K562 (cell line): ENCODE measurements at regions not wholly inside any gene's neighbourhood (a gene's known extent, or its start where the extent isn't known, plus 50 kb on each side); places are given as distances from the start of the nearest gene placed in this dataset.

Source experiments
- ATAC-seq: fragments of 200-7000 bp; cut with Tn5 transposase; 3 replicates; pipeline ENCODE4 v1.9.1; 2020; ENCODE audit warnings: moderate library complexity
- BruUV-seq: library from RNA; stranded (reverse); fragments of 400-500 nt; replicated peaks from 2 replicates; lab custom pipeline; 2021; lab: Mats Ljungman, UMichigan
- CTCF ChIA-PET: fragments of 300-600 bp; formaldehyde crosslinking; extraction: SDS; loops from one replicate; lab custom pipeline; 2021; ENCODE audit warnings: low intra/inter-chr PET ratio; lab: Yijun Ruan, JAX
- POLR2A ChIA-PET: fragments of 300-600, 350-650 bp; sonication (Branson Sonifier 250); formaldehyde crosslinking; extraction: SDS; loops from one replicate; lab custom pipeline; 2021; ENCODE audit warnings: antibody characterized with exemption, inconsistent platforms; lab: Yijun Ruan, JAX
- DNase-seq, 4 experiments: peaks; one replicate each; pipeline versions ENCODE4 v3.0.0 to v3.0.0-alpha.2; 2011 to 2018; ENCODE audit warnings: low spot score in 3 of 4, mixed read lengths in 3 of 4; ENCODE audit errors: extremely low read depth in 1 of 4
- FAIRE-seq: peaks from 2 replicates; lab custom pipeline; 2011; peaks lifted over from hg19 to GRCh38; lab: Jason Lieb, UNC
- H2AFZ ChIP-seq: 2 replicates; pipeline ENCODE4 v1.6.0; 2011; ENCODE audit warnings: low read depth, low read length, control low read depth, inconsistent platforms
- H3K27ac ChIP-seq: fragments of 200-600 bp; 3 replicates; pipeline ENCODE4 v1.8.0; 2011; ENCODE audit warnings: low read depth, mild to moderate bottlenecking, control low read depth, inconsistent platforms, low read length, moderate library complexity, mixed read lengths; ENCODE audit errors: extremely low read depth
- H3K27me3 ChIP-seq, 2 experiments: fragments of 300-600 bp in 1 of 2; 2 replicates in 1 of 2; 3 replicates in 1 of 2; pipeline versions ENCODE4 v1.6.0 to v1.8.0; 2011; ENCODE audit warnings: inconsistent platforms in 2 of 2, low read length in 2 of 2, mild to moderate bottlenecking in 1 of 2, mixed read lengths in 1 of 2, moderate library complexity in 1 of 2; ENCODE audit not compliant: control insufficient read depth in 2 of 2, insufficient read depth in 2 of 2
- H3K36me3 ChIP-seq: fragments of 300-600 bp; 3 replicates; pipeline ENCODE4 v1.8.0; 2011; ENCODE audit warnings: mild to moderate bottlenecking, low read length, inconsistent platforms; ENCODE audit not compliant: control insufficient read depth, insufficient read depth
- H3K4me1 ChIP-seq, 2 experiments: fragments of 200-600 bp in 1 of 2; replicated peaks in 1 of 2; 2 replicates in 1 of 2; 3 replicates in 1 of 2; pipeline versions ENCODE4 v1.5.1 to v1.8.0; 2011; ENCODE audit warnings: inconsistent platforms in 2 of 2, low read length in 2 of 2, mild to moderate bottlenecking in 1 of 2, mixed read lengths in 1 of 2, moderate library complexity in 1 of 2; ENCODE audit not compliant: control insufficient read depth in 2 of 2, insufficient read depth in 2 of 2
- H3K4me2 ChIP-seq: 2 replicates; pipeline ENCODE4 v1.6.1; 2011; ENCODE audit warnings: low read length, control low read depth, inconsistent platforms, mixed read lengths; ENCODE audit not compliant: insufficient read depth
- H3K4me3 ChIP-seq: fragments of 200-600 bp; sonication (generic), shearing (Covaris generic); 2 replicates; pipeline ENCODE4 v1.5.1; 2016; ENCODE audit warnings: control low read depth, inconsistent platforms
- H3K79me2 ChIP-seq: fragments of 200-600 bp; 3 replicates; pipeline ENCODE4 v1.8.0; 2011; ENCODE audit warnings: low read length, inconsistent platforms; ENCODE audit not compliant: control insufficient read depth, insufficient read depth
- H3K9ac ChIP-seq, 2 experiments: 2 replicates each; pipeline versions ENCODE4 v1.6.0 to v1.6.1; 2011; ENCODE audit warnings: low read depth in 2 of 2, low read length in 2 of 2, control low read depth in 1 of 2, inconsistent platforms in 1 of 2, mild to moderate bottlenecking in 1 of 2, mixed read lengths in 1 of 2; ENCODE audit not compliant: insufficient read depth in 1 of 2
- H3K9me1 ChIP-seq: one replicate; pipeline ENCODE4 v1.6.0; 2011; ENCODE audit warnings: inconsistent platforms, mild to moderate bottlenecking, low read length, moderate library complexity; ENCODE audit not compliant: control insufficient read depth, insufficient read depth
- H3K9me3 ChIP-seq: replicated peaks from 2 replicates; pipeline ENCODE4 v1.5.1; 2011; ENCODE audit warnings: low read depth, low read length, inconsistent platforms; ENCODE audit not compliant: control insufficient read depth, insufficient read depth
- H4K20me1 ChIP-seq: replicated peaks from 2 replicates; pipeline ENCODE4 v1.6.1; 2011; ENCODE audit warnings: low read length, inconsistent platforms, mixed read lengths; ENCODE audit not compliant: control insufficient read depth, insufficient read depth
- BHLHE40 ChIP-seq: IDR thresholded peaks from 2 replicates; pipeline ENCODE4 v1.6.1; 2011; ENCODE audit warnings: low read length, improper control_type of control experiment
- BMI1 ChIP-seq: fragments of 150-350 bp; IDR thresholded peaks from 2 replicates; pipeline ENCODE4 v1.6.1; 2014; ENCODE audit warnings: low read length
- CTBP1 ChIP-seq: fragments of 450-650 bp; IDR thresholded peaks from 2 replicates; pipeline ENCODE4 v1.6.1; 2016; ENCODE audit warnings: borderline replicate concordance
- CTCF ChIP-seq, 3 experiments: IDR thresholded peaks in 2 of 3; conservative IDR thresholded peaks in 1 of 3; 2 replicates each; pipeline ENCODE4 v1.5.1; 2011 to 2012; ENCODE audit warnings: low read length in 3 of 3, mild to moderate bottlenecking in 3 of 3, control low read depth in 2 of 3, improper control_type of control experiment in 1 of 3, inconsistent platforms in 1 of 3, low read depth in 1 of 3, mixed read lengths in 1 of 3, moderate library complexity in 1 of 3; ENCODE audit not compliant: insufficient read depth in 2 of 3
- GABPA ChIP-seq: fragments of 200-800 bp; sonication (Bioruptor generic); conservative IDR thresholded peaks from 2 replicates; pipeline ENCODE4 v1.6.1; 2016; ENCODE audit warnings: low read depth, missing genetic modification characterization, missing compliant biosample characterization
- KDM1A ChIP-seq, 2 experiments: fragments of 450-650 bp; IDR thresholded peaks; 2 replicates each; pipeline ENCODE4 v1.6.1; 2016; ENCODE audit warnings: mild to moderate bottlenecking in 2 of 2
- NFATC3 ChIP-seq: fragments of 450-650 bp; IDR thresholded peaks from 2 replicates; pipeline ENCODE4 v1.6.1; 2017; ENCODE audit warnings: mild to moderate bottlenecking
- REST ChIP-seq, 2 experiments: fragments of 450-650 bp; formaldehyde crosslinking in 1 of 2; IDR thresholded peaks; 2 replicates each; pipeline versions ENCODE4 v1.4.0 to v1.6.1; 2014 to 2020; ENCODE audit warnings: mild to moderate bottlenecking in 2 of 2, borderline replicate concordance in 1 of 2, low read depth in 1 of 2
- SMC3 ChIP-seq: conservative IDR thresholded peaks from 2 replicates; pipeline ENCODE4 v1.6.1; 2011; ENCODE audit warnings: low read depth, low read length, improper control_type of control experiment; ENCODE audit not compliant: insufficient read depth
- TRIM24 ChIP-seq, 2 experiments: fragments of 450-650 bp; IDR thresholded peaks; 2 replicates each; pipeline ENCODE4 v1.6.1; 2016
- U2AF1 ChIP-seq: fragments of 200-400 bp; formaldehyde crosslinking; optimal IDR thresholded peaks from 2 replicates; pipeline ENCODE3; 2017; ENCODE audit warnings: mild to moderate bottlenecking, low read depth, low read length, moderate library complexity
- ZNF140 ChIP-seq: fragments of 250-450 bp; sonication (Bioruptor Pico); IDR thresholded peaks from 2 replicates; pipeline ENCODE4 v1.8.0; 2021; ENCODE audit warnings: moderate library complexity, mild to moderate bottlenecking, inconsistent platforms
- WGBS: fragments of 100-300 bp; shearing (Covaris generic); methylation state at CpG from one replicate; pipeline ENCODE4 v1.1.6; 2016; ENCODE audit warnings: low coverage, mixed read lengths; ENCODE audit not compliant: insufficient coverage; ENCODE audit errors: missing lambda C conversion rate; 5-methylcytosine and 5-hydroxymethylcytosine counted together
- in situ Hi-C: fragments of 300-500 bp; cut with MboI; formaldehyde crosslinking; loops from 4 replicates; pipeline ENCODE4 v1.15.0; 2018; ENCODE audit warnings: inconsistent platforms, mixed read lengths
- intact Hi-C: fragments of 100-400 bp; cut with micrococcal nuclease; formaldehyde crosslinking; loops from 2 replicates; pipeline ENCODE4 v1.14.2; 2022

DNA sequence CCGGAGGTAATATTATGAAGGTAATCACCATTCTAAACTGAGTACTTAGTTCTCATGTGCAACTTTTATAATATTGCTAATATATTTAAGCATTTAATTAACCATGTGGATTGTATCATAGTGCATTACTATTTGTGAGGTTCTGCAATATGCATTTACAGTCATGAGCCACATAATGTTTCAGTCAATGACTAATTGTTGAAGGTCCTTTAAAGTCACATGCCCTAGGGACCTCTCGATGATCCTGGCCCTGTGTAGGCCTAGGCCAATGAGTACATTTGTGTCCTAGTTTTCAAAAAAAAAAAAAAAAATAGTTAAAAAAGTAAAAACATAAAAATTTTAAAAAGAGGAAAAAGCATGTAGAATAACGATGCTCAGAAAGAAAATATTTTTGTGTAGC, 298.0 kb downstream of the DSEL start (continued):
- TF ChIP-seq U2AF1 (no peak), NFATC3 (no peak), BMI1 (no peak), CTBP1 (no peak), ZNF140 (CRISPR knock-in tag) (no peak), BHLHE40 (no peak), TRIM24 (IDR thresholded peaks at IDR 0.05) (no peak), KDM1A (IDR thresholded peaks at IDR 0.05) (no peak)

DNA sequence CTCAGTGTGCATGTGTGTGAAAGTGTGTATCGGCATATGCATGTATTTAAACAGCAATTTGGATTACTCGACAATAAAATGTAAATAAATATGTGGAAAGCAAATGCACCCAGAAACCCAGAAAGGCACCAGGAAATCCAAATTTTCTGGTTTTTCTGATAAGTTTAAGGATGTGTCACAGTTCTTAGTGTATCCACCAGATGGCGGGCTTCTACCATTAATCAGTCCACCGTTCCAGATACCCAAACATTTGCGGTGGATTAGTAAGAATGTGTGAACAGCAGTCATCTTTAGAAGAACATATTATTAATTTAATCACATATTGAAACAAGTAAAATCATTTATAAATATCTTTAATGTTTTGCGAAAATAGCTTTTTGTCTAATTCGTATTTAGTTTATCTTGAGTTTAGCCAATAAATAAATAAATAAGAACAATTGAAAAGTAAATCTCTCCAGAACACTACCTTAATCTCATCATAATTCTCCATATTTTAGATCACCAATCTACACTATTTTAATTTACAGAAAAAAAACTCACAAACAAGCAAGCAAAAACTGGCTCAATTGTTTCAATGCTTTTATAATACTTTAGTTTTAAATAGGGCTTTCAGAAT, 298.9 kb downstream of the DSEL start:
- Histone ChIP-seq H3K27ac (no peak overlapping the region), H2AFZ (no peak overlapping the region), H3K4me3 (no peak overlapping the region), H3K79me2 (no peaks in the 10 kb centered on the region), H3K4me2 (no peak overlapping the region), H3K27me3 (no peaks in the 10 kb centered on the region), H3K36me3 (no peaks in the 10 kb centered on the region), H3K9ac (no peak overlapping the region), H3K4me1 (no peaks in the 10 kb centered on the region), H3K9me1 (no peaks in the 10 kb centered on the region), H3K9me3 (no peaks in the 10 kb centered on the region), H4K20me1 (no peaks in the 10 kb centered on the region)
- in situ Hi-C loops (loop anchor here (25.0 kb wide), 1 partner anchor 1445 kb away; no protein-coding TSS in a partner anchor), intact Hi-C loops (loop anchor here (5.0 kb wide), 2 partner anchors 1445 to 1520 kb away; no protein-coding TSS in a partner anchor)
- WGBS: 5% methylated on average over 7 of the region's 7 CpGs
- DNase-seq (peak; percentile 8 to 44 (median 26)), FAIRE-seq (no peak), ATAC-seq (peak; percentile 58; the same call in 1 of the 3 replicates)
- CTCF ChIA-PET: no interaction called here
- POLR2A ChIA-PET: no interaction called here
- BruUV-seq: no TSS peak
- peak; percentile 54; the same call in 1 of the 2 replicates for TF ChIP-seq REST (IDR thresholded peaks at IDR 0.05; ENCODE audit: borderline replicate concordance)
- no peak for TF ChIP-seq REST (CRISPR knock-in tag; IDR thresholded peaks at IDR 0.05; ENCODE audit: low read depth)
- no peak for TF ChIP-seq GABPA (tag)
- peak; percentile 40 to 60 (median 44); a peak in 5 of 6 replicates for TF ChIP-seq CTCF (IDR thresholded peaks at IDR 0.05 in 2 of 3, conservative IDR thresholded peaks at IDR 0.05 in 1 of 3; ENCODE audit: insufficient read depth in 2 of 3, low read depth in 1 of 3, low read length in 3 of 3)
- TF ChIP-seq SMC3: 0 out of 2 replicates have a peak, but pooled peaks have one; percentile 37
